Lung (tissue), 11 donors: ENCODE measurements at regions not wholly inside any gene's neighbourhood (a gene's known extent, or its start where the extent isn't known, plus 50 kb on each side); places are given as distances from the start of the nearest gene placed in this dataset.

Source experiments
- ATAC-seq: fragments of 200-7000 bp; cut with Tn5 transposase; one replicate; pipeline ENCODE4 v1.9.1; 2020; ENCODE audit warnings: moderate number of reproducible peaks; ENCODE audit not compliant: insufficient read depth, low FRiP score
- DNase-seq, 3 donors: peaks; one replicate each; pipeline ENCODE4 v3.0.0-alpha.2; 2013 to 2017
- H3K27ac ChIP-seq, 2 donors: one replicate each; pipeline ENCODE4 v1.5.1; 2013; ENCODE audit warnings: mild to moderate bottlenecking in 2 of 2, moderate library complexity in 2 of 2, control low read depth in 1 of 2, inconsistent platforms in 1 of 2, low read depth in 1 of 2, low read length in 1 of 2
- H3K27me3 ChIP-seq, 3 donors: one replicate each; pipeline ENCODE4 v1.5.1; 2013; ENCODE audit warnings: low read length in 2 of 3; ENCODE audit not compliant: control insufficient read depth in 3 of 3, insufficient read depth in 3 of 3
- H3K36me3 ChIP-seq, 4 donors: one replicate each; pipeline ENCODE4 v1.5.1; 2013; ENCODE audit warnings: low read length in 4 of 4, mild to moderate bottlenecking in 1 of 4, moderate library complexity in 1 of 4; ENCODE audit not compliant: control insufficient read depth in 4 of 4, insufficient read depth in 4 of 4
- H3K4me1 ChIP-seq, 5 donors: one replicate each; pipeline ENCODE4 v1.5.1; 2013; ENCODE audit warnings: low read length in 5 of 5, mild to moderate bottlenecking in 2 of 5, moderate library complexity in 1 of 5; ENCODE audit not compliant: control insufficient read depth in 5 of 5, insufficient read depth in 5 of 5
- H3K4me3 ChIP-seq: one replicate; pipeline ENCODE4 v1.5.1; 2013; ENCODE audit warnings: mild to moderate bottlenecking, control low read depth, moderate library complexity
- H3K9ac ChIP-seq, 2 donors: one replicate each; pipeline ENCODE4 v1.5.1; 2013; ENCODE audit warnings: low read length in 2 of 2, control low read depth in 1 of 2; ENCODE audit not compliant: insufficient read depth in 1 of 2
- H3K9me3 ChIP-seq, 4 donors: one replicate each; pipeline ENCODE4 v1.5.1; 2013; ENCODE audit warnings: low read length in 3 of 4, mild to moderate bottlenecking in 1 of 4, moderate library complexity in 1 of 4; ENCODE audit not compliant: control insufficient read depth in 4 of 4, insufficient read depth in 3 of 4
- CTCF ChIP-seq: IDR thresholded peaks from 2 replicates; pipeline ENCODE4 v1.5.1; 2012; ENCODE audit warnings: mild to moderate bottlenecking; ENCODE audit errors: control extremely low read depth, extremely low read depth
- WGBS, 2 donors: extraction: QIAGEN DNeasy Blood & Tissue Kit; methylation state at CpG; one replicate each; pipeline ENCODE4 v1.1.7; 2013; 5-methylcytosine and 5-hydroxymethylcytosine counted together
- donor health status: control.
- donor health status: control.
- donor health status: Bipolar disorder and iron deficiency.
- donor health status: healthy.
- donor health status: DM: yes; HTN: yes; CAD: no.

GRCh38 chr4:123469696-123470095 is 73.1 kb downstream of the SPRY1 start:
- Histone ChIP-seq H3K36me3 (no peaks in the 10 kb centered on the region), H3K9ac (no peak overlapping the region), H3K27me3 (no peaks in the 10 kb centered on the region), H3K9me3 (no peaks in the 10 kb centered on the region), H3K4me1 (no peaks in the 10 kb centered on the region), H3K4me3 (no peak overlapping the region), H3K27ac (no peak overlapping the region)
- ATAC-seq (no peak), DNase-seq (no peak)
- WGBS, 2 donors: 67 to 99% methylated on average over 2 of the region's 2 CpGs
- TF ChIP-seq CTCF: no peak

- Histone ChIP-seq H3K27ac (no peak overlapping the region), H3K9ac (no peak overlapping the region), H3K36me3 (no peaks in the 10 kb centered on the region), H3K9me3 (no peaks in the 10 kb centered on the region), H3K4me1 (no peaks in the 10 kb centered on the region), H3K4me3 (no peak overlapping the region), H3K27me3 (no peaks in the 10 kb centered on the region)
- WGBS, 2 donors: 95 to 99% methylated on average over 2 of the region's 2 CpGs
- ATAC-seq (no peak), DNase-seq (no peak)
- TF ChIP-seq CTCF: no peak
These were observed 74.0 kb downstream of the SPRY1 start for GRCh38 chr4:123470640-123471039.

GRCh38 chr4:123471655-123472369 is 75.2 kb downstream of the SPRY1 start:
- Histone ChIP-seq H3K9me3 (no peaks in the 10 kb centered on the region), H3K4me3 (no peak overlapping the region), H3K27ac (no peak overlapping the region), H3K4me1 (no peaks in the 10 kb centered on the region), H3K27me3 (no peaks in the 10 kb centered on the region), H3K36me3 (no peaks in the 10 kb centered on the region), H3K9ac (no peak overlapping the region)
- 53 to 83% methylated on average over 3 of the region's 3 CpGs for WGBS, 2 donors
- no peak for DNase-seq
- ATAC-seq: no peak
- TF ChIP-seq CTCF: no peak

- Histone ChIP-seq H3K36me3 (no peaks in the 10 kb centered on the region), H3K9ac (no peak overlapping the region), H3K4me1 (peaks cover 0 to 14% (median 7%) of the 10 kb centered on the region in 5 donors), H3K4me3 (no peak overlapping the region), H3K27me3 (no peaks in the 10 kb centered on the region), H3K27ac (no peak overlapping the region), H3K9me3 (no peaks in the 10 kb centered on the region)
- WGBS, 2 donors: 95 to 96% methylated on average over 4 of the region's 4 CpGs
- ATAC-seq (no peak), DNase-seq (no peak)
- TF ChIP-seq CTCF: no peak
These were observed 78.2 kb downstream of the SPRY1 start for GRCh38 chr4:123474817-123475216.
